Heart left ventricle (tissue), 16 donors: ENCODE measurements at regions not wholly inside any gene's neighbourhood (a gene's known extent, or its start where the extent isn't known, plus 50 kb on each side); places are given as distances from the start of the nearest gene placed in this dataset.

ENCODE experiments used
- ATAC-seq, 4 donors: fragments of 200-7000 bp; cut with Tn5 transposase; one replicate each; pipeline ENCODE4 v1.9.1; 2020 to 2022; ENCODE audit warnings: moderate library complexity in 4 of 4, mild to moderate bottlenecking in 3 of 4, moderate number of reproducible peaks in 1 of 4
- DNase-seq, 5 donors: peaks; one replicate each; pipeline ENCODE4 v3.0.0-alpha.2; 2020
- H3K27ac ChIP-seq, 12 donors: fragments of 200-600 bp; sonication (generic) in 4 of 12; one replicate each; pipeline versions ENCODE4 v1.5.0 to v1.8.0; 2016 to 2022; ENCODE audit warnings: mild to moderate bottlenecking in 2 of 12
- H3K27me3 ChIP-seq, 9 donors: fragments of 200-600 bp; sonication (generic) in 2 of 9; one replicate each; pipeline versions ENCODE4 v1.5.1 to v1.8.0; 2016 to 2022; ENCODE audit warnings: mild to moderate bottlenecking in 3 of 9
- H3K36me3 ChIP-seq, 9 donors: fragments of 200-600 bp; sonication (generic) in 2 of 9; one replicate each; pipeline versions ENCODE4 v1.5.0 to v1.8.0; 2018 to 2022; ENCODE audit warnings: mild to moderate bottlenecking in 2 of 9
- H3K4me1 ChIP-seq, 12 donors: fragments of 200-600 bp; sonication (generic) in 4 of 12; one replicate each; pipeline versions ENCODE4 v1.5.0 to v1.8.0; 2016 to 2022; ENCODE audit warnings: mild to moderate bottlenecking in 3 of 12
- H3K4me3 ChIP-seq, 12 donors: fragments of 200-600 bp; sonication (generic) in 4 of 12; one replicate each; pipeline versions ENCODE4 v1.5.0 to v1.8.0; 2017 to 2022; ENCODE audit warnings: mild to moderate bottlenecking in 9 of 12, moderate library complexity in 4 of 12
- H3K9me3 ChIP-seq, 12 donors: fragments of 200-600 bp; sonication (generic) in 4 of 12; one replicate each; pipeline versions ENCODE4 v1.5.0 to v1.8.0; 2016 to 2022; ENCODE audit warnings: mild to moderate bottlenecking in 1 of 12
- CTCF ChIP-seq, 12 donors: fragments of 200-600 bp; sonication (generic) in 4 of 12; IDR thresholded peaks; one replicate each; pipeline versions ENCODE4 v1.5.0 to v1.8.0; 2018 to 2022; ENCODE audit warnings: antibody characterized with exemption in 12 of 12, mild to moderate bottlenecking in 5 of 12
- POLR2A ChIP-seq, 2 donors: fragments of 450-650 bp; IDR thresholded peaks; one replicate each; pipeline ENCODE4 v1.6.1; 2017; ENCODE audit warnings: antibody characterized with exemption in 2 of 2, mild to moderate bottlenecking in 2 of 2, moderate library complexity in 2 of 2
- WGBS, 4 donors: extraction: QIAGEN DNeasy Blood & Tissue Kit in 2 of 4; methylation state at CpG; one replicate each; pipeline versions ENCODE4 v1.1.5 to v1.1.7; 2013 to 2018; 5-methylcytosine and 5-hydroxymethylcytosine counted together
- intact Hi-C, 10 donors: fragments of 100-400 bp; cut with DNase I; formaldehyde crosslinking; loops; one replicate each; pipeline versions ENCODE4 v1.11.1 to v1.14.2; 2022
- donor health status: ischemic (EF 13 %, LVEDD 7.1; RV severe dilation, severe dysfunction).
- donor health status: healthy with polysubstance abuse.
- donor health status: DM: no; HTN: yes; CAD: no.
- donor health status: DM: no; HTN: no; CAD: no.
- donor health status: ischemic (EF 25% LVEDD 6.9; RV normal size, moderate dysfunction).
- donor health status: ischemic (EF 25% LVEDD 5.7; RV mildly dilated, moderate dysfunction).
- donor health status: healthy.
- donor health status: DM: yes; HTN: yes; CAD: no.
- donor health status: ischemic (EF 35%, LVEDD 5.7; RV mildly dilated, moderate dysfunction).
- donor health status: nonischemic (EF 11% LVEDD 7.7; RV severe dilation, severe dysfunction).
- donor health status: DM: yes; HTN: yes; CAD: no.
- donor health status: PGD.
- donor health status: ischemic (EF 29% LVEDD 5.4; RV normal size, mild dysfunction).
- donor health status: nonischemic (EF 23%, LVEDD 6.1; RV moderate dilation, normal function).

- no peaks in the 10 kb centered on the region for H3K9me3 ChIP-seq
- H3K27me3 ChIP-seq: no peaks in the 10 kb centered on the region
- H3K4me3 ChIP-seq: no peak overlapping the region
- DNase-seq (no peak), ATAC-seq (no peak)
- no peak overlapping the region for H3K27ac ChIP-seq
- intact Hi-C loops: no loop called here
- no peak for TF ChIP-seq CTCF (IDR thresholded peaks at IDR 0.05)
- no peak for TF ChIP-seq POLR2A (IDR thresholded peaks at IDR 0.05)
- H3K36me3 ChIP-seq: no peaks in the 10 kb centered on the region
- WGBS, 4 donors: 68 to 75% (median 69%) methylated on average over 4 of the region's 4 CpGs
- H3K4me1 ChIP-seq: no peaks in the 10 kb centered on the region
Measured at GRCh38 chr7:97421307-97421930, 303.9 kb downstream of the SDHAF3 start.

GRCh38 chr7:97422046-97422445 is 304.5 kb downstream of the SDHAF3 start:
- intact Hi-C loops: no loop called here
- Histone ChIP-seq H3K27ac (no peak overlapping the region), H3K4me3 (no peak overlapping the region), H3K36me3 (no peaks in the 10 kb centered on the region), H3K9me3 (no peaks in the 10 kb centered on the region), H3K27me3 (no peaks in the 10 kb centered on the region), H3K4me1 (no peaks in the 10 kb centered on the region)
- no peak for TF ChIP-seq CTCF (IDR thresholded peaks at IDR 0.05)
- TF ChIP-seq POLR2A (IDR thresholded peaks at IDR 0.05): no peak
- ATAC-seq: no peak
- no peak for DNase-seq
- WGBS, 4 donors: 82 to 90% (median 88%) methylated on average over 1 of the region's 1 CpG

- intact Hi-C loops: no loop called here
- ATAC-seq: no peak
- 74 to 81% (median 76%) methylated on average over 9 of the region's 9 CpGs for WGBS, 4 donors
Measured at GRCh38 chr7:97430006-97430405, 301.9 kb upstream of the TAC1 start.

GRCh38 chr7:97439637-97440214 is 292.2 kb upstream of the TAC1 start:
- no peak overlapping the region for H3K4me3 ChIP-seq
- ATAC-seq (no peak), DNase-seq (no peak)
- TF ChIP-seq CTCF (IDR thresholded peaks at IDR 0.05) (no peak), POLR2A (IDR thresholded peaks at IDR 0.05) (no peak)
- intact Hi-C loops: no loop called here
- whole genome bisulfite sequencing, 4 donors: 60 to 67% (median 66%) methylated on average over 5 of the region's 5 CpGs
- no peak overlapping the region for H3K27ac ChIP-seq
- H3K4me1 ChIP-seq: no peaks in the 10 kb centered on the region
- no peaks in the 10 kb centered on the region for H3K36me3 ChIP-seq
- H3K9me3 ChIP-seq: peaks cover 0 to 47% (median 15%) of the 10 kb centered on the region in 12 donors
- no peaks in the 10 kb centered on the region for H3K27me3 ChIP-seq

More at GRCh38 chr7:97430006-97430405, 301.9 kb upstream of the TAC1 start:
- Histone ChIP-seq H3K27me3 (no peaks in the 10 kb centered on the region), H3K27ac (no peak overlapping the region), H3K9me3 (no peaks in the 10 kb centered on the region), H3K36me3 (no peaks in the 10 kb centered on the region), H3K4me1 (no peaks in the 10 kb centered on the region), H3K4me3 (no peak overlapping the region)
- no peak for DNase-seq
- TF ChIP-seq CTCF (IDR thresholded peaks at IDR 0.05) (no peak), POLR2A (IDR thresholded peaks at IDR 0.05) (no peak)
